ENCODE measurements at regions not wholly inside any gene's neighbourhood (a gene's known extent, or its start where the extent isn't known, plus 50 kb on each side); places are given as distances from the start of the nearest gene placed in this dataset.
"Not testable (repeated sequence)": the region's sequence is repeated elsewhere in the genome, so short reads cannot be mapped to it uniquely, and the experiment has no call there.

- Histone ChIP-seq H3K4me3 (ENCODE audit: insufficient read depth, low read depth, low read length) (no peak overlapping the region), H3K27me3 (ENCODE audit: control insufficient read depth, insufficient read depth, low read length) (no peaks in the 10 kb centered on the region), H3K36me3 (replicated peaks; ENCODE audit: control insufficient read depth, insufficient read depth, low read length) (no peaks in the 10 kb centered on the region)
- DNase-seq = no peak
Observed at GRCh38 chr13:55062662-55063061, 2034.0 kb downstream of the OLFM4 start.

DNA sequence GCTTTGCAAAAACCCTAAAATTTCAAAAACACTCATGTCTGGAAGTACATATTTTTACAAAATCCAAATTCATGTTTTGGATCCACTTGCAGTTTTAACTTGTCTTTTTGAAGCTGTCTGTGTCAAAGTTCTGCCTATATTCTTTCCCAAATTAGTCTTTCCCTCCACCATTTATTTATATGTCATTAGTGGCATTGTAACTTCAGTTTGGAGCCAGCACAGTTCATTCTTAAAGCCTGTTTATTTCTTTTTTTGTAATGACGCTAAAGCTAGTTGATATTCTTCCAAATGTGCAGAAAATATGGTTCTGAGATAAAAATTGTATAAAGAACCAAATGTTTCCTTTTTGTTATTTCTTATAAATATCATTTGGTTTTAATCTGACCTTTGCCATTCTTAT lies 2039.3 kb downstream of the OLFM4 start:
- Histone ChIP-seq H3K36me3 (replicated peaks; ENCODE audit: control insufficient read depth, insufficient read depth, low read length) (no peaks in the 10 kb centered on the region), H3K4me3 (ENCODE audit: insufficient read depth, low read depth, low read length) (no peak overlapping the region), H3K27me3 (ENCODE audit: control insufficient read depth, insufficient read depth, low read length) (no peaks in the 10 kb centered on the region)
- DNase-seq = no peak

DNA sequence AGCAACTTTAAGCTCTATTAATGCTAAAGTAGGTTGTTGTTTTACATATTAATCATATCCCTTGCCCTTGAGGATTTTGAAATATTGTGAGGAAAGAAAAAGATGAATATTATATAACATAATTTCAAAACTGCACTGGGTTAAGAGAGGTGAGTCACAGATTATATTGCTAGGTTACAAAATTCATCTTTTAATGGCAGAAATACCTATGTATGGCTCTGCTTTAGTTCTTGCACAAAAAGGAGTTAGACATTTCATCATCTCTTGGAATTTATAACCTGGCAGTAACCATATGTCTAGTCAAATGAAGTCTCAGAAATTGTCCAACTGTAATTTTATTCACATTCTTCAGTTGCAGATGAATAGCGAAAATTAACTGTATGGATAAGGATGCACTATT lies 2041.1 kb downstream of the OLFM4 start:
- H3K36me3 ChIP-seq (replicated peaks; ENCODE audit: control insufficient read depth, insufficient read depth, low read length) = no peaks in the 10 kb centered on the region
- H3K27me3 ChIP-seq (ENCODE audit: control insufficient read depth, insufficient read depth, low read length) = no peaks in the 10 kb centered on the region
- no peak overlapping the region for H3K4me3 ChIP-seq (ENCODE audit: insufficient read depth, low read depth, low read length)
- DNase-seq = no peak

DNA sequence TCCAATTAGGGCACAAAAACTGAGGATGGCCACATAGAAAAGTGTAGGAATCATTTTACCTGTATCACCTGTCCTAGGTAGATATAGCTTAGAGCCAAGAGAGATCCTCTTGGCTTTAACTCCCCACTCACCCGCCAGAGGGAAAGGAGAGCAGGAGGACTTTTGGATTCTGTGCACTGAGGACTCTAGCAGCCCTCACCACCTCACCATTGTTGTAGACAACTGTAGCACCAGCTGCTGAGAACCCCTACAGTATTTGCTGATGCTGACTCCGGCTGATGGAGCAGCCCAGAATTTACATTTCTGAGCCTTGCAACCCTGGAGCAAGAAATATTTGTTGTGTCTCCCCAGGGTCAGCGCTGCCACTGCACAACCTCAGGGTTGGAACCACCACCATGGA lies 2044.4 kb downstream of the OLFM4 start:
- Histone ChIP-seq H3K36me3 (replicated peaks; ENCODE audit: control insufficient read depth, insufficient read depth, low read length) (no peaks in the 10 kb centered on the region), H3K27me3 (ENCODE audit: control insufficient read depth, insufficient read depth, low read length) (no peaks in the 10 kb centered on the region), H3K4me3 (ENCODE audit: insufficient read depth, low read depth, low read length) (no peak overlapping the region)
- DNase-seq = no peak

GRCh38 chr13:55084630-55085029 lies 2056.0 kb downstream of the OLFM4 start:
- no peaks in the 10 kb centered on the region for H3K27me3 ChIP-seq (ENCODE audit: control insufficient read depth, insufficient read depth, low read length)
- H3K36me3 ChIP-seq (replicated peaks; ENCODE audit: control insufficient read depth, insufficient read depth, low read length) = no peaks in the 10 kb centered on the region
- DNase-seq = no peak
- H3K4me3 ChIP-seq (ENCODE audit: insufficient read depth, low read depth, low read length) = no peak overlapping the region

DNA sequence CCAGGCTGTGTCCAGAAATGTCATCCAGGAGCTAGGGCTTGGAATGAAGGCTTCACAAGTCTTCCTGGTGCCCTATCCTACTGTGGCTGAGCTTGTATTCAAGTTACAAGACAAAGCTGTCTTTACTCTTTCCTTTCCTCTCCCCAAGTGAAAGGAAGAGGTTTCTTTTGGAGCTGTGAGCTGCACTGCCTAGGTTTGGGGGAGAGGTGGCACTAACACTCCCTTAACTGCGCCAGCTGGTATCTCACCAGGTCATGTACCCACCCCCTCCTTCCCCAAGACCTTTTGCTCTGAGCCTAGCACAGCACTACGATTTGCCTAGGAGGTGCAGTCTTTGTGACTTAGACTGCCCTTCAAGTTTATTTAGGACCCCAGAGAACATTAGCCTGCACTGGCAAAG lies 2053.6 kb upstream of the PRR20A start:
- Histone ChIP-seq H3K4me3 (ENCODE audit: insufficient read depth, low read depth, low read length) (no peak overlapping the region), H3K36me3 (replicated peaks; ENCODE audit: control insufficient read depth, insufficient read depth, low read length) (no peaks in the 10 kb centered on the region), H3K27me3 (ENCODE audit: control insufficient read depth, insufficient read depth, low read length) (no peaks in the 10 kb centered on the region)
- no peak for DNase-seq

- no peak for DNase-seq
Observed at GRCh38 chr13:55090612-55091011, 2050.1 kb upstream of the PRR20A start.

DNA sequence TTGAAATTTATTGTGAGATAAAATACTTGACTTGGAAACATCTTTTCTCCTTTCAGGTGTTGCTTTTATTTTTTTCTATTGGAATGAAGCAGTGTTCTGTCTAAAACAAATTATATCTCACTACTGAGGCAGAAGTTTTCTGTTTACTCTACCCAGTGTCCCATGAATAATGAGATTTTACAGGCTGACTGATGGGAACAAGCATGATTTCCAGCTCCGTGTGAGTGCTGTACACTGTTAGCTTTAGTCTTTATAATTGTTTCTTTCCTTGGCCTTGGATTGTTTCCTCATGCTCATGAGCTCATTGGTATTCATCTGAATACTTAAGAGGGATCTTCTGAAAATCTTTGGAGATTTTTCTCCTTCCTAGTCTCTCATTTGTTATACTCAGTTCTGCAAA lies 2049.5 kb upstream of the PRR20A start:
- no peak for DNase-seq
- Histone ChIP-seq H3K4me3 (ENCODE audit: insufficient read depth, low read depth, low read length) (no peak overlapping the region), H3K36me3 (replicated peaks; ENCODE audit: control insufficient read depth, insufficient read depth, low read length) (no peaks in the 10 kb centered on the region), H3K27me3 (ENCODE audit: control insufficient read depth, insufficient read depth, low read length) (no peaks in the 10 kb centered on the region)

More at GRCh38 chr13:55090612-55091011, 2050.1 kb upstream of the PRR20A start:
- no peaks in the 10 kb centered on the region for H3K27me3 ChIP-seq (ENCODE audit: control insufficient read depth, insufficient read depth, low read length)
- H3K36me3 ChIP-seq (replicated peaks; ENCODE audit: control insufficient read depth, insufficient read depth, low read length) = no peaks in the 10 kb centered on the region
- H3K4me3 ChIP-seq (ENCODE audit: insufficient read depth, low read depth, low read length) = no peak overlapping the region

GRCh38 chr13:55106509-55106908 lies 2034.2 kb upstream of the PRR20A start:
- H3K36me3 ChIP-seq (replicated peaks; ENCODE audit: control insufficient read depth, insufficient read depth, low read length) = no peaks in the 10 kb centered on the region
- no peak overlapping the region for H3K4me3 ChIP-seq (ENCODE audit: insufficient read depth, low read depth, low read length)
- DNase-seq = no peak
- H3K27me3 ChIP-seq (ENCODE audit: control insufficient read depth, insufficient read depth, low read length) = no peaks in the 10 kb centered on the region

GRCh38 chr13:55120631-55121030 lies 2020.1 kb upstream of the PRR20A start:
- Histone ChIP-seq H3K36me3 (replicated peaks; ENCODE audit: control insufficient read depth, insufficient read depth, low read length) (no peaks in the 10 kb centered on the region), H3K27me3 (ENCODE audit: control insufficient read depth, insufficient read depth, low read length) (no peaks in the 10 kb centered on the region), H3K4me3 (ENCODE audit: insufficient read depth, low read depth, low read length) (no peak overlapping the region)
- no peak for DNase-seq

- Histone ChIP-seq H3K4me3 (ENCODE audit: insufficient read depth, low read depth, low read length) (no peak overlapping the region), H3K36me3 (replicated peaks; ENCODE audit: control insufficient read depth, insufficient read depth, low read length) (no peaks in the 10 kb centered on the region), H3K27me3 (ENCODE audit: control insufficient read depth, insufficient read depth, low read length) (no peaks in the 10 kb centered on the region)
- no peak for DNase-seq
Observed at GRCh38 chr13:55155046-55155445, 1985.7 kb upstream of the PRR20A start.

DNA sequence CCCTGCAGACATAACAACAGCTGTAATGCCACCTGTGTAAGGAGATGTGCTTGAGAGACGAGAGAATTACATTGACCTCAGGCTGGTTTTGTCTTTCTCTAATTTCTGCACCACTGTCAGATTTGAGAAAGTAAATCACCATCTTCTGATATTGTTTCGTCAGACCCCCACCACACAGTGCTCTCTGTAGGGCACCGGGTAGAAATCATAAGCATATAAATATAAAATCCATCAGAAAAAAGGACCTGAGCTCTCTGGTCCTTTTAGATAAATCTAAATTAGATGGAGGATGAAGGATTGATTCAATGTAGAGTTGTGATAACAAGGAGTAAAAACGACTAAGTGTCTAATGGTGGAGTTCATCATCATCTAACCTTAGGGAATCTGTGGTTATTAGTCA lies 1981.0 kb upstream of the PRR20A start:
- no peak overlapping the region for H3K4me3 ChIP-seq (ENCODE audit: insufficient read depth, low read depth, low read length)
- no peaks in the 10 kb centered on the region for H3K27me3 ChIP-seq (ENCODE audit: control insufficient read depth, insufficient read depth, low read length)
- no peaks in the 10 kb centered on the region for H3K36me3 ChIP-seq (replicated peaks; ENCODE audit: control insufficient read depth, insufficient read depth, low read length)
- no peak for DNase-seq

- H3K36me3 ChIP-seq (replicated peaks; ENCODE audit: control insufficient read depth, insufficient read depth, low read length) = no peaks in the 10 kb centered on the region
- no peak for DNase-seq
- H3K27me3 ChIP-seq (ENCODE audit: control insufficient read depth, insufficient read depth, low read length) = no peaks in the 10 kb centered on the region
- no peak overlapping the region for H3K4me3 ChIP-seq (ENCODE audit: insufficient read depth, low read depth, low read length)
Observed at GRCh38 chr13:55160867-55161266, 1979.9 kb upstream of the PRR20A start.

DNA sequence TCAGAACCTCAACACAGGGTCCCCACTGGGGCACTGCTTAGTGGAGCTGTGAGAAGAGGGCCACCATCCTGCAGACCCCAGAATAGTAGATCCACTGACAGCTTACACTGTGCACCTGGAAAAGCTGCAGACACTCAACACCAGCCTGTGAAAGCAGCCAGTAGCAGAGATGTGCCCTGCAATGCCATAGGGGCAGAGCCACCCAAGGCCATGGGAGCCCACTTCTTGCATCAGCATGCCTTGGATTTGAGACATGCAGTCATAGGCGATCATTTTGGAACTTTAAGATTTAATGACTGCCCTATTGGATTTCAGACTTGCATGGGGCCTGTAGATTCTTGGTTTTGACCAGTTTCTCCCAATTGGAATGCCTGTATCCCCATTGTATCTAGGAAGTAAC lies 1962.1 kb upstream of the PRR20A start:
- not testable (repeated sequence) for H3K27me3 ChIP-seq (ENCODE audit: control insufficient read depth, insufficient read depth, low read length); DNase-seq; H3K36me3 ChIP-seq (replicated peaks; ENCODE audit: control insufficient read depth, insufficient read depth, low read length); H3K4me3 ChIP-seq (ENCODE audit: insufficient read depth, low read depth, low read length)

DNA sequence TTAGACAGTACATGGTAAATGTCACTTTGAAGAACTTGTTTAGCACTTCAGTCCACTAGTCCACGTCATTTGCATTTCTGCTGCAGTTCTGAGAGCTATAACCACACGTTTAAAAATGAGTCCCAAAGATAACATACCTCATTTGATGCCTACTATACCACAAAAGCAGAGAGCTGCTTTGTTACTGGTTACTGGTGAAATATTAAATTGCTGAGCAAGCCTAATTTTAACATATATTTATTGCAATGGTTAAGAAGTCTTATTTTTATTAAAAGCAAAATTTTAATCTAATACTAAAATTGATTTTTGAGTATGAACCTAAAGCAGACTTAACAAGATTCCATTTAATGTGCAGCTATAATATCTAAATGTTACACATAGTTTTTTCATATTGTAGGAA lies 1949.7 kb upstream of the PRR20A start:
- no peak for DNase-seq
- Histone ChIP-seq H3K4me3 (ENCODE audit: insufficient read depth, low read depth, low read length) (no peak overlapping the region), H3K27me3 (ENCODE audit: control insufficient read depth, insufficient read depth, low read length) (no peaks in the 10 kb centered on the region), H3K36me3 (replicated peaks; ENCODE audit: control insufficient read depth, insufficient read depth, low read length) (no peaks in the 10 kb centered on the region)

GRCh38 chr13:55199134-55199533 lies 1941.6 kb upstream of the PRR20A start:
- no peaks in the 10 kb centered on the region for H3K27me3 ChIP-seq (ENCODE audit: control insufficient read depth, insufficient read depth, low read length)
- no peak for DNase-seq
- H3K36me3 ChIP-seq (replicated peaks; ENCODE audit: control insufficient read depth, insufficient read depth, low read length) = no peaks in the 10 kb centered on the region

More at GRCh38 chr13:55199134-55199533, 1941.6 kb upstream of the PRR20A start:
- H3K4me3 ChIP-seq (ENCODE audit: insufficient read depth, low read depth, low read length) = no peak overlapping the region

Measured in H7 (cell line).